Calu3 (cell line): ENCODE measurements at regions not wholly inside any gene's neighbourhood (a gene's known extent, or its start where the extent isn't known, plus 50 kb on each side); places are given as distances from the start of the nearest gene placed in this dataset.

Source experiments
- BruUV-seq: library from RNA; stranded (reverse); fragments of 400-500 nt; replicated peaks from 2 replicates; lab custom pipeline; 2021; lab: Mats Ljungman, UMichigan
- CTCF ChIA-PET: fragments of 300-600 bp; sonication (Branson Sonifier 250); formaldehyde crosslinking; loops from one replicate; lab custom pipeline; 2022; ENCODE audit warnings: antibody characterized with exemption; lab: Charles Lee
- DNase-seq: peaks from one replicate; pipeline ENCODE4 v3.0.0; 2022
- H3K27ac Mint-ChIP-seq: one replicate; pipeline ENCODE4 v1.8.0; 2022; ENCODE audit warnings: mixed read lengths; ENCODE audit not compliant: unreplicated experiment
- H3K27me3 Mint-ChIP-seq: one replicate; pipeline ENCODE4 v1.8.0; 2022; ENCODE audit warnings: mixed read lengths; ENCODE audit not compliant: unreplicated experiment
- H3K36me3 Mint-ChIP-seq: one replicate; pipeline ENCODE4 v1.8.0; 2022; ENCODE audit warnings: mild to moderate bottlenecking, moderate library complexity, mixed read lengths; ENCODE audit not compliant: insufficient read depth, unreplicated experiment
- H3K4me1 Mint-ChIP-seq: one replicate; pipeline ENCODE4 v1.8.0; 2022; ENCODE audit warnings: mild to moderate bottlenecking, low read depth, mixed read lengths; ENCODE audit not compliant: unreplicated experiment
- H3K4me3 Mint-ChIP-seq: one replicate; pipeline ENCODE4 v1.8.0; 2022; ENCODE audit warnings: mild to moderate bottlenecking, low read depth, moderate library complexity, mixed read lengths; ENCODE audit not compliant: unreplicated experiment
- H3K9me3 Mint-ChIP-seq: one replicate; pipeline ENCODE4 v1.8.0; 2022; ENCODE audit warnings: low read depth, mixed read lengths; ENCODE audit not compliant: unreplicated experiment
- intact Hi-C: fragments of 100-400 bp; cut with micrococcal nuclease; formaldehyde crosslinking; loops from one replicate; pipeline ENCODE4 v1.10.0; 2022; ENCODE audit not compliant: unreplicated experiment
- TF ChIP-seq, protein P1 (sequence below): fragments of 200-600 bp; IDR thresholded peaks from one replicate; pipeline ENCODE4 v1.8.0; 2022; ENCODE audit warnings: antibody characterized with exemption; ENCODE audit not compliant: unreplicated experiment

DNA sequence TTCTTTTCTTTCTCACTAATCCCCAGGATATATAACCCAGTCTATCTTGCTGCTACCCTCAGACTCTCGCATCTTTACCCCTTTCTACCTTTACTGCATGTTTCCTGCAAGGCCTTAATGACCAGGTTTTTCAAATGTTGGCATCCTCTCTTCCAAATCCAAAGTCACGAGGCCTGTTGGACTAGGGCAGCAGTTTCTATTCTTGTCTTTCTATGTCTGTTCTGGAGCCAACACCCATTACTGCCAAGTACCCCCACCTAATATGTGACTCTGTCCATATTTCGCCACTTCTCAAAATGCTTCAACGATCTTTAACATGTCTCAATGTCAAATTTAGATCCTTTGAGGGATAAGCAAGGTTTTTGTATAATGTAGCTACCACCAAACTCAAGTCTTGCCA lies 443.4 kb downstream of the BMP2 start:
- H3K9me3 Mint-ChIP-seq = no peaks in the 10 kb centered on the region
- H3K27ac Mint-ChIP-seq = no peak overlapping the region
- no TSS peak for BruUV-seq
- DNase-seq = no peak
- TF ChIP-seq, protein P1, sequence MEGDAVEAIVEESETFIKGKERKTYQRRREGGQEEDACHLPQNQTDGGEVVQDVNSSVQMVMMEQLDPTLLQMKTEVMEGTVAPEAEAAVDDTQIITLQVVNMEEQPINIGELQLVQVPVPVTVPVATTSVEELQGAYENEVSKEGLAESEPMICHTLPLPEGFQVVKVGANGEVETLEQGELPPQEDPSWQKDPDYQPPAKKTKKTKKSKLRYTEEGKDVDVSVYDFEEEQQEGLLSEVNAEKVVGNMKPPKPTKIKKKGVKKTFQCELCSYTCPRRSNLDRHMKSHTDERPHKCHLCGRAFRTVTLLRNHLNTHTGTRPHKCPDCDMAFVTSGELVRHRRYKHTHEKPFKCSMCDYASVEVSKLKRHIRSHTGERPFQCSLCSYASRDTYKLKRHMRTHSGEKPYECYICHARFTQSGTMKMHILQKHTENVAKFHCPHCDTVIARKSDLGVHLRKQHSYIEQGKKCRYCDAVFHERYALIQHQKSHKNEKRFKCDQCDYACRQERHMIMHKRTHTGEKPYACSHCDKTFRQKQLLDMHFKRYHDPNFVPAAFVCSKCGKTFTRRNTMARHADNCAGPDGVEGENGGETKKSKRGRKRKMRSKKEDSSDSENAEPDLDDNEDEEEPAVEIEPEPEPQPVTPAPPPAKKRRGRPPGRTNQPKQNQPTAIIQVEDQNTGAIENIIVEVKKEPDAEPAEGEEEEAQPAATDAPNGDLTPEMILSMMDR = no peak
- H3K27me3 Mint-ChIP-seq = no peaks in the 10 kb centered on the region
- no peaks in the 10 kb centered on the region for H3K36me3 Mint-ChIP-seq
- intact Hi-C loops = no loop called here
- H3K4me3 Mint-ChIP-seq = no peak overlapping the region
- H3K4me1 Mint-ChIP-seq = no peaks in the 10 kb centered on the region
- CTCF ChIA-PET = no interaction called here

DNA sequence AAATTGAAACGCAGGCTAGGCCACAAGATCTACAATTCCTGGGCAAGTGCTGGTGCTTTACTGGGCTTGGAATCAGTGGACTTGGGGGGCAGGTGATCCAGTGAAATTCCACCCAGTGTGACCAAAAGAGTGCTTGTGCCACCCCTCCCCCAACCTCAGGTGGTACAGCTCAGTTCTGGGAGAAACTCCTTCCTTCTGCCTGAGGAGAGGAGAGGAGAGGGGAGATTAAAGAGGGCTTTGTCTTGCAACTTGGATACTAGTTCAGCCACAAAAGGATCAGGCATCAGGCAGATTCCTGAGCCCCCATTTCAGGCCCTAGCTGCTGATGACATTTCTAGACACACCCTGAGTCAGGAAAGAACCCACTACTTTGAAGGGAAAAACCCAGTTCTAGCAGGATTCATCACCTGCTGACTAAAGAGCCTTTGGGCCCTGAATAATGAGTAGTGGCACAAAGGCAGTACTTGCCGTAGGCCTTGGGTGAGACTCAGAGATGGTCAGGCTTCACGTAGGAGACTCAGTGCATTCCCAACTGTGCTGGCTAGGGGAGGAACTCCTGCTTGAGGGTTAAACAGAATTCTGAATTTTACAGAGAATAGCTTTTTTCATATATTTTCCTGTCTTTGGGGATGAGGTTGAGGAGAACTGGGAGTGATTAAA lies 446.7 kb downstream of the BMP2 start:
- no TSS peak for BruUV-seq
- Mint-ChIP-seq H3K36me3 (no peaks in the 10 kb centered on the region), H3K27ac (no peak overlapping the region), H3K27me3 (no peaks in the 10 kb centered on the region), H3K4me1 (no peaks in the 10 kb centered on the region), H3K4me3 (no peak overlapping the region), H3K9me3 (no peaks in the 10 kb centered on the region)
- intact Hi-C loops = no loop called here
- DNase-seq = no peak
- CTCF ChIA-PET = no interaction called here
- TF ChIP-seq, protein P1 = no peak

DNA sequence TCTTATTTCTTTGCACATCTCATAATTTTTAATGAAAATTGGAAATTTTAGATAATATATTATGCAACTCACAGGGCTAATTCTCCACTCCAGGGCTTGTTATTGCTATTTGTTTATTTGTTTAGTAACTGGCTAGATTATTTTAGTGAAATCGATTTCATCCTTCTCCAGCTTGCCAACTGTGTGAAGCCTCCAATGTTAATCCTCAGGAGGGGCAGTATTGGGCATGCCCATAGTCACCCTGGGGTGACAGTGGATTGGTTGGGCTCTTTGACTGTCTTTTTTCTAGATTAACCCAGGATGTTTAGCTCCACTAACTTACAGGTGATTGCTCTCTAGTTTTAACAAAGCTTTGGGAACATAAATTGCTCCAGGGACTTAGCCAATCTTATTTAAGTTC lies 450.1 kb downstream of the BMP2 start:
- no peaks in the 10 kb centered on the region for H3K36me3 Mint-ChIP-seq
- no TSS peak for BruUV-seq
- H3K27ac Mint-ChIP-seq = no peak overlapping the region
- CTCF ChIA-PET = no interaction called here
- no peaks in the 10 kb centered on the region for H3K27me3 Mint-ChIP-seq
- H3K4me3 Mint-ChIP-seq = no peak overlapping the region
- DNase-seq = no peak
- no peaks in the 10 kb centered on the region for H3K4me1 Mint-ChIP-seq
- TF ChIP-seq, protein P1 = no peak
- H3K9me3 Mint-ChIP-seq = no peaks in the 10 kb centered on the region
- intact Hi-C loops = no loop called here

DNA sequence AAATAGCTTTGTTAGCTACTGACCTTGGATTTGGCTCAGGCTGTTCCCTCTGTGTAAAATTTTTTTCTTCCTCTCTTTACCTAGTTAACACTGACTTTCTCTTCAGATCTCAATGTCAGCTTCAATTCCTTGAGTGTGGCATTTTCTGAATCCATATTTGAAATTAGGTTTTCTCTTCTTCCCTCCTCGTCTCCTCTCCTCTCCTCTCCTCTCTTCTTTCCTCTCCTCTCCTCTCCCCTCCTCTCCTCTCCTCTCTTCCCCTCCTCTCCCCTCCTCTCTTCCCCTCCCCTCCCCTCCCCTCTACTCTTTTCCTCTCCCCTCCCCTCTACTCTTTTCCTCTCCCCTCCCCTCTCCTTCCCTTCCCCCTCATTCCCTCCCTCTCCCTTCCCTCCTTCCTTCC lies 453.3 kb downstream of the BMP2 start:
- Mint-ChIP-seq H3K27ac (no peak overlapping the region), H3K4me3 (no peak overlapping the region), H3K4me1 (no peaks in the 10 kb centered on the region), H3K27me3 (no peaks in the 10 kb centered on the region), H3K9me3 (no peaks in the 10 kb centered on the region), H3K36me3 (no peaks in the 10 kb centered on the region)
- intact Hi-C loops = no loop called here
- TF ChIP-seq, protein P1 = no peak
- BruUV-seq = no TSS peak
- DNase-seq = no peak
- CTCF ChIA-PET = interaction anchor here (0.7 kb wide), 2 partner anchors 133 to 1009 kb away, joined by 4 read pairs; no protein-coding TSS in a partner anchor
